HG03354 (cell line): ENCODE measurements at regions not wholly inside any gene's neighbourhood (a gene's known extent, or its start where the extent isn't known, plus 50 kb on each side); places are given as distances from the start of the nearest gene placed in this dataset.

Experiments used
- ATAC-seq: cut with Tn5 transposase; IDR thresholded peaks from one replicate; pipeline ENCODE4 v1.9.1; 2021; ENCODE audit warnings: mild to moderate bottlenecking; ENCODE audit not compliant: unreplicated experiment, poor library complexity, severe bottlenecking

GRCh38 chr5:38039826-38040225 lies 200.0 kb upstream of the GDNF start:
- no peak for ATAC-seq

GRCh38 chr5:38039091-38039490 lies 199.2 kb upstream of the GDNF start:
- ATAC-seq = no peak

- ATAC-seq = no peak
Measured at GRCh38 chr5:38036765-38037164, 196.9 kb upstream of the GDNF start.

GRCh38 chr5:38032149-38032548 lies 192.3 kb upstream of the GDNF start:
- ATAC-seq = no peak

GRCh38 chr5:38031304-38031703 lies 191.5 kb upstream of the GDNF start:
- ATAC-seq = no peak

GRCh38 chr5:38029397-38030065 lies 189.7 kb upstream of the GDNF start:
- ATAC-seq = no peak

GRCh38 chr5:38023799-38024198 lies 184.0 kb upstream of the GDNF start:
- no peak for ATAC-seq

- no peak for ATAC-seq
Measured at GRCh38 chr5:38023371-38023770, 183.5 kb upstream of the GDNF start.

- no peak for ATAC-seq
Measured at GRCh38 chr5:38022631-38023030, 182.8 kb upstream of the GDNF start.

GRCh38 chr5:38018016-38018415 lies 178.2 kb upstream of the GDNF start:
- no peak for ATAC-seq

GRCh38 chr5:38013107-38013506 lies 173.3 kb upstream of the GDNF start:
- ATAC-seq = no peak

- no peak for ATAC-seq
Measured at GRCh38 chr5:38011668-38012188, 171.9 kb upstream of the GDNF start.

- no peak for ATAC-seq
Measured at GRCh38 chr5:38009749-38010358, 170.0 kb upstream of the GDNF start.

GRCh38 chr5:38008198-38008597 lies 168.4 kb upstream of the GDNF start:
- ATAC-seq = no peak

GRCh38 chr5:37999593-37999992 lies 159.8 kb upstream of the GDNF start:
- no peak for ATAC-seq

GRCh38 chr5:37996918-37997317 lies 157.1 kb upstream of the GDNF start:
- no peak for ATAC-seq

GRCh38 chr5:37994729-37995128 lies 154.9 kb upstream of the GDNF start:
- ATAC-seq = no peak

GRCh38 chr5:37991301-37992299 lies 151.8 kb upstream of the GDNF start:
- ATAC-seq = no peak

- ATAC-seq = no peak
Measured at GRCh38 chr5:37989884-37990283, 150.0 kb upstream of the GDNF start.

GRCh38 chr5:37988454-37989046 lies 148.7 kb upstream of the GDNF start:
- no peak for ATAC-seq
